ENCODE measurements at regions not wholly inside any gene's neighbourhood (a gene's known extent, or its start where the extent isn't known, plus 50 kb on each side); places are given as distances from the start of the nearest gene placed in this dataset.

- Histone ChIP-seq H3K36me3 (ENCODE audit: low read depth, missing control alignments) (no peaks in the 10 kb centered on the region), H3K9me3 (no peaks in the 10 kb centered on the region), H3K4me3 (no peak overlapping the region), H3K4me1 (no peaks in the 10 kb centered on the region), H3K27ac (no peak overlapping the region), H3K27me3 (no peaks in the 10 kb centered on the region)
- intact Hi-C loops (cut with DNase I; ENCODE audit: low total_unique reads), result no loop called here
- 24 to 43% methylated on average over 7 of the region's 7 CpGs for whole genome bisulfite sequencing, 2 donors
- no peak for DNase-seq
- no peak for TF ChIP-seq POLR2A (IDR thresholded peaks at IDR 0.05)
- TF ChIP-seq CTCF (IDR thresholded peaks at IDR 0.05), result no peak
These were observed 109.4 kb upstream of the KCNG1 start for GRCh38 chr20:51132279-51132678.

GRCh38 chr20:51131811-51132210, 108.9 kb upstream of the KCNG1 start:
- no peak for DNase-seq
- TF ChIP-seq POLR2A (IDR thresholded peaks at IDR 0.05) (no peak), CTCF (IDR thresholded peaks at IDR 0.05) (no peak)
- WGBS, 2 donors, result 88 to 96% methylated on average over 1 of the region's 1 CpG
- Histone ChIP-seq H3K9me3 (no peaks in the 10 kb centered on the region), H3K4me3 (no peak overlapping the region), H3K4me1 (no peaks in the 10 kb centered on the region), H3K27me3 (no peaks in the 10 kb centered on the region), H3K27ac (no peak overlapping the region), H3K36me3 (ENCODE audit: low read depth, missing control alignments) (no peaks in the 10 kb centered on the region)
- intact Hi-C loops (cut with DNase I; ENCODE audit: low total_unique reads), result no loop called here

- Histone ChIP-seq H3K4me3 (no peak overlapping the region), H3K27me3 (no peaks in the 10 kb centered on the region), H3K4me1 (no peaks in the 10 kb centered on the region), H3K27ac (no peak overlapping the region), H3K36me3 (ENCODE audit: low read depth, missing control alignments) (no peaks in the 10 kb centered on the region), H3K9me3 (no peaks in the 10 kb centered on the region)
- intact Hi-C loops (cut with DNase I; ENCODE audit: low total_unique reads), result no loop called here
- TF ChIP-seq CTCF (IDR thresholded peaks at IDR 0.05), result no peak
- no peak for TF ChIP-seq POLR2A (IDR thresholded peaks at IDR 0.05)
- DNase-seq, result no peak
- WGBS, 2 donors, result 69% methylated on average over 7 of the region's 7 CpGs
These were observed 106.4 kb upstream of the KCNG1 start for GRCh38 chr20:51129147-51129776.

GRCh38 chr20:51128198-51128597, 105.3 kb upstream of the KCNG1 start:
- WGBS, 2 donors, result 69 to 72% methylated on average over 4 of the region's 4 CpGs
- Histone ChIP-seq H3K9me3 (no peaks in the 10 kb centered on the region), H3K4me1 (no peaks in the 10 kb centered on the region), H3K27me3 (no peaks in the 10 kb centered on the region), H3K36me3 (ENCODE audit: low read depth, missing control alignments) (no peaks in the 10 kb centered on the region), H3K4me3 (no peak overlapping the region), H3K27ac (no peak overlapping the region)
- intact Hi-C loops (cut with DNase I; ENCODE audit: low total_unique reads), result no loop called here
- TF ChIP-seq CTCF (IDR thresholded peaks at IDR 0.05), result no peak
- no peak for TF ChIP-seq POLR2A (IDR thresholded peaks at IDR 0.05)
- no peak for DNase-seq

- intact Hi-C loops (cut with DNase I; ENCODE audit: low total_unique reads), result no loop called here
- Histone ChIP-seq H3K27me3 (no peaks in the 10 kb centered on the region), H3K9me3 (no peaks in the 10 kb centered on the region), H3K4me3 (no peak overlapping the region), H3K4me1 (no peaks in the 10 kb centered on the region), H3K27ac (no peak overlapping the region), H3K36me3 (ENCODE audit: low read depth, missing control alignments) (no peaks in the 10 kb centered on the region)
- TF ChIP-seq CTCF (IDR thresholded peaks at IDR 0.05), result no peak
- no peak for TF ChIP-seq POLR2A (IDR thresholded peaks at IDR 0.05)
- DNase-seq, result no peak
- 78 to 81% methylated on average over 4 of the region's 4 CpGs for WGBS, 2 donors
These were observed 104.8 kb upstream of the KCNG1 start for GRCh38 chr20:51127713-51128112.
